ENCODE measurements at regions not wholly inside any gene's neighbourhood (a gene's known extent, or its start where the extent isn't known, plus 50 kb on each side); places are given as distances from the start of the nearest gene placed in this dataset.

DNA sequence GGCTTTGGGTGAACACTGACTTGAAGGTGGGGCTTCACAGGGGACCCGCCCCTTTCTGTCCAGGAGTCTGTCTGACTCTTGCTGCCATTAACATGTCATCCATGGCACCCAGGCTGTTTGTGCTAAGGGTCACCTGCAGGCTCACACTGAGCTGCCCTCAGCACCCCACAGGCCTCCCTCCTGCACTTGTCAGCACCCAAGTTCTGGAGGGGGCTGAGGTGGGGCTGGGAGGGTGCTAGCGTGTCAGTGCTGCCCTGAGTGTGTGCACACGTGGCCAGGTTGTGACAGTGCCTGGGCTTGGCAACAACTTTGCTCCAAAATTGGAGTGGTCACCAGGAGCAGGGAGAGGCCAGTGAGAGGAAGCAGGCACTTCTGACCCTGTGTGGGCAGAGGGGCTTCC is 963.2 kb downstream of the TRHDE start:
- TF ChIP-seq, protein P1, sequence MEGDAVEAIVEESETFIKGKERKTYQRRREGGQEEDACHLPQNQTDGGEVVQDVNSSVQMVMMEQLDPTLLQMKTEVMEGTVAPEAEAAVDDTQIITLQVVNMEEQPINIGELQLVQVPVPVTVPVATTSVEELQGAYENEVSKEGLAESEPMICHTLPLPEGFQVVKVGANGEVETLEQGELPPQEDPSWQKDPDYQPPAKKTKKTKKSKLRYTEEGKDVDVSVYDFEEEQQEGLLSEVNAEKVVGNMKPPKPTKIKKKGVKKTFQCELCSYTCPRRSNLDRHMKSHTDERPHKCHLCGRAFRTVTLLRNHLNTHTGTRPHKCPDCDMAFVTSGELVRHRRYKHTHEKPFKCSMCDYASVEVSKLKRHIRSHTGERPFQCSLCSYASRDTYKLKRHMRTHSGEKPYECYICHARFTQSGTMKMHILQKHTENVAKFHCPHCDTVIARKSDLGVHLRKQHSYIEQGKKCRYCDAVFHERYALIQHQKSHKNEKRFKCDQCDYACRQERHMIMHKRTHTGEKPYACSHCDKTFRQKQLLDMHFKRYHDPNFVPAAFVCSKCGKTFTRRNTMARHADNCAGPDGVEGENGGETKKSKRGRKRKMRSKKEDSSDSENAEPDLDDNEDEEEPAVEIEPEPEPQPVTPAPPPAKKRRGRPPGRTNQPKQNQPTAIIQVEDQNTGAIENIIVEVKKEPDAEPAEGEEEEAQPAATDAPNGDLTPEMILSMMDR (optimal IDR thresholded peaks at IDR 0.05 in 1 of 3, IDR thresholded peaks at IDR 0.05 in 1 of 3, conservative IDR thresholded peaks at IDR 0.05 in 1 of 3; ENCODE audit: extremely low read depth in 1 of 3, insufficient read depth in 2 of 3, low read length in 3 of 3) = no peak
- no peak for TF ChIP-seq EZH2 (IDR thresholded peaks at IDR 0.05; ENCODE audit: low read length)

Measured in keratinocyte (primary cell).